Choroid plexus epithelial cell (primary cell): ENCODE measurements at regions not wholly inside any gene's neighbourhood (a gene's known extent, or its start where the extent isn't known, plus 50 kb on each side); places are given as distances from the start of the nearest gene placed in this dataset.
A peak's percentile ranks its signal among the peaks of the same experiment; 100 is the strongest.

Source experiments
- DNase-seq: peaks from one replicate; pipeline ENCODE4 v3.0.0-alpha.2; 2010; ENCODE audit warnings: low read depth
- H3K4me3 ChIP-seq: 2 replicates; pipeline ENCODE4 v1.5.1; 2011; ENCODE audit warnings: low read depth, mild to moderate bottlenecking, control low read depth, low read length, moderate library complexity
- CTCF ChIP-seq: conservative IDR thresholded peaks from 2 replicates; pipeline ENCODE4 v1.5.1; 2011; ENCODE audit warnings: low read depth, mild to moderate bottlenecking, control low read depth, inconsistent platforms, low read length, moderate library complexity

- DNase-seq, result peak; percentile 41
- H3K4me3 ChIP-seq, result no peak overlapping the region
- TF ChIP-seq CTCF, result no peak
Observed at GRCh38 chr12:43022838-43023237, 433.3 kb upstream of the PRICKLE1 start.

GRCh38 chr12:43015090-43015737 lies 425.7 kb upstream of the PRICKLE1 start:
- no peak for DNase-seq
- H3K4me3 ChIP-seq, result no peak overlapping the region
- no peak for TF ChIP-seq CTCF

GRCh38 chr12:43011383-43011926 lies 421.9 kb upstream of the PRICKLE1 start:
- DNase-seq, result no peak

GRCh38 chr12:43009846-43010240 lies 420.3 kb upstream of the PRICKLE1 start:
- TF ChIP-seq CTCF, result no peak
- H3K4me3 ChIP-seq, result no peak overlapping the region
- no peak for DNase-seq

More at GRCh38 chr12:43011383-43011926, 421.9 kb upstream of the PRICKLE1 start:
- no peak overlapping the region for H3K4me3 ChIP-seq
- no peak for TF ChIP-seq CTCF

GRCh38 chr12:43008953-43009845 lies 419.7 kb upstream of the PRICKLE1 start:
- DNase-seq, result peak; percentile 37
- no peak overlapping the region for H3K4me3 ChIP-seq
- TF ChIP-seq CTCF, result no peak

- no peak for TF ChIP-seq CTCF
- DNase-seq, result no peak
- H3K4me3 ChIP-seq, result no peak overlapping the region
Observed at GRCh38 chr12:43004908-43005307, 415.4 kb upstream of the PRICKLE1 start.

GRCh38 chr12:43004141-43004540 lies 414.6 kb upstream of the PRICKLE1 start:
- TF ChIP-seq CTCF, result no peak
- no peak overlapping the region for H3K4me3 ChIP-seq
- DNase-seq, result no peak
